Kidney (tissue), 13 donors: ENCODE measurements at regions not wholly inside any gene's neighbourhood (a gene's known extent, or its start where the extent isn't known, plus 50 kb on each side); places are given as distances from the start of the nearest gene placed in this dataset.
"Not testable (repeated sequence)": the region's sequence is repeated elsewhere in the genome, so short reads cannot be mapped to it uniquely, and the experiment has no call there.

ENCODE experiments used
- DNase-seq, 5 donors: peaks; one replicate each; pipeline ENCODE4 v3.0.0-alpha.2; 2013 to 2020
- FAIRE-seq: peaks from 2 replicates; lab custom pipeline; 2012; peaks lifted over from hg19 to GRCh38; lab: Jason Lieb, UNC
- H3K27ac ChIP-seq, 2 donors: one replicate each; pipeline ENCODE4 v1.7.0; 2013; ENCODE audit warnings: low read depth in 2 of 2, low read length in 2 of 2, inconsistent platforms in 1 of 2
- H3K27me3 ChIP-seq: one replicate; pipeline ENCODE4 v1.7.1; 2013; ENCODE audit warnings: low read length, inconsistent platforms; ENCODE audit not compliant: control insufficient read depth, insufficient read depth
- H3K36me3 ChIP-seq, 3 donors: one replicate each; pipeline versions ENCODE4 v1.7.0 to v1.7.1; 2013; ENCODE audit warnings: low read length in 3 of 3, control low read depth in 1 of 3, inconsistent platforms in 1 of 3; ENCODE audit not compliant: insufficient read depth in 3 of 3, control insufficient read depth in 2 of 3
- H3K4me1 ChIP-seq, 3 donors: one replicate each; pipeline versions ENCODE4 v1.7.0 to v1.7.1; 2013; ENCODE audit warnings: low read length in 3 of 3, inconsistent platforms in 1 of 3, low read depth in 1 of 3; ENCODE audit not compliant: control insufficient read depth in 2 of 3, insufficient read depth in 2 of 3
- H3K4me3 ChIP-seq, 3 donors: one replicate each; pipeline versions ENCODE4 v1.7.0 to v1.8.1; 2013; ENCODE audit warnings: low read length in 3 of 3, control low read depth in 1 of 3, inconsistent platforms in 1 of 3
- H3K9ac ChIP-seq, 3 donors: one replicate each; pipeline versions ENCODE4 v1.7.0 to v1.7.1; 2013; ENCODE audit warnings: low read length in 3 of 3, control low read depth in 1 of 3, inconsistent platforms in 1 of 3
- H3K9me3 ChIP-seq, 3 donors: one replicate each; pipeline versions ENCODE4 v1.7.0 to v1.7.1; 2013; ENCODE audit warnings: low read length in 3 of 3, control low read depth in 1 of 3, inconsistent platforms in 1 of 3; ENCODE audit not compliant: control insufficient read depth in 2 of 3, insufficient read depth in 1 of 3
- CTCF ChIP-seq: IDR thresholded peaks from 3 replicates; pipeline ENCODE4 v1.5.1; 2012; ENCODE audit warnings: mild to moderate bottlenecking, moderate library complexity, borderline replicate concordance; ENCODE audit not compliant: insufficient read depth; ENCODE audit errors: extremely low read depth
- intact Hi-C: fragments of 100-400 bp; cut with DNase I; formaldehyde crosslinking; loops from one replicate; pipeline ENCODE4 v1.11.1; 2022
- donor health status: control.
- donor health status: control.
- donor health status: control.
- donor health status: control.
- donor health status: control.
- donor health status: DM: yes; HTN: yes; CAD: no.
- donor health status: Normal renal cell carcinoma (clear cell type).

- H3K4me3 ChIP-seq, result no peak overlapping the region
- no peak for TF ChIP-seq CTCF
These were observed 346.1 kb downstream of the SI start for GRCh38 chr3:164732166-164732565.

GRCh38 chr3:164730815-164731360 is 347.4 kb downstream of the SI start:
- no peaks in the 10 kb centered on the region for H3K4me1 ChIP-seq
- no peak overlapping the region for H3K27ac ChIP-seq
- no peaks in the 10 kb centered on the region for H3K27me3 ChIP-seq
- no peaks in the 10 kb centered on the region for H3K36me3 ChIP-seq
- FAIRE-seq (no peak), DNase-seq (peak in 1 of 5 donors; percentile 32)
- H3K9me3 ChIP-seq, result no peaks in the 10 kb centered on the region
- TF ChIP-seq CTCF, result no peak
- intact Hi-C loops, result no loop called here
- no peak overlapping the region for H3K4me3 ChIP-seq
- H3K9ac ChIP-seq, result no peak overlapping the region

More at GRCh38 chr3:164732166-164732565, 346.1 kb downstream of the SI start:
- H3K4me1 ChIP-seq, result no peaks in the 10 kb centered on the region
- H3K9ac ChIP-seq, result no peak overlapping the region
- DNase-seq (no peak), FAIRE-seq (no peak)
- no peak overlapping the region for H3K27ac ChIP-seq
- intact Hi-C loops, result no loop called here
- H3K36me3 ChIP-seq, result no peaks in the 10 kb centered on the region
- no peaks in the 10 kb centered on the region for H3K27me3 ChIP-seq
- H3K9me3 ChIP-seq, result no peaks in the 10 kb centered on the region

DNA sequence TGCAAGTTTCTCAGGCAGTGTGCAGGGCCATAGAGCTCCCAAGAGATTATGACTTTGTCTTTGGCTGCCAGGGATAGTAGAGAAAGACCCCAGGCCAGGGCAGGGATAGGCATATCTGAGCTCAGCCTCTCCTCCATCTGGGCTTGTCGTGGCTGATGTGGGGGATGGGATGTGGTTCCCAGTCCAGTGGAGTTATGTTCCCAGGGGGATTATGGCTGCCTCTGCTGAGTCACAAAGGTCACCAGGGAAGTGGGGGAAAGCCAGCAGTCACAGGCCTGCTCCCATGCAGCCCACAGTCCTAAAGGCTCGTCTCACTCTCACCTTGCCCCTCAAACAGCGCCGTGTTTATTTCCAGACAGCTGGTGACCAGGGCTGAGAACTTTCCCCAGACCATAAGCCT is 354.9 kb downstream of the SI start:
- no peaks in the 10 kb centered on the region for H3K27me3 ChIP-seq
- no peak overlapping the region for H3K4me3 ChIP-seq
- FAIRE-seq (no peak), DNase-seq (no peak)
- no peak overlapping the region for H3K9ac ChIP-seq
- no peaks in the 10 kb centered on the region for H3K9me3 ChIP-seq
- no peaks in the 10 kb centered on the region for H3K4me1 ChIP-seq
- H3K27ac ChIP-seq, result no peak overlapping the region
- intact Hi-C loops, result no loop called here
- no peaks in the 10 kb centered on the region for H3K36me3 ChIP-seq
- no peak for TF ChIP-seq CTCF

- H3K9me3 ChIP-seq, H3K4me1 ChIP-seq, FAIRE-seq, intact Hi-C loops, H3K27ac ChIP-seq, H3K36me3 ChIP-seq, H3K9ac ChIP-seq, H3K4me3 ChIP-seq, H3K27me3 ChIP-seq: not testable (repeated sequence)
- DNase-seq, result peak in 1 of 5 donors; percentile 32
These were observed 375.5 kb downstream of the SI start for GRCh38 chr3:164702808-164703207.
